ENCODE measurements at regions not wholly inside any gene's neighbourhood (a gene's known extent, or its start where the extent isn't known, plus 50 kb on each side); places are given as distances from the start of the nearest gene placed in this dataset.

- no peaks in the 10 kb centered on the region for H3K36me3 ChIP-seq (ENCODE audit: insufficient read depth)
- H3K27ac ChIP-seq, result no peak overlapping the region
- H4K20me1 ChIP-seq (ENCODE audit: insufficient read depth), result no peaks in the 10 kb centered on the region
- no peak overlapping the region for H2AFZ ChIP-seq (ENCODE audit: low read depth)
- H3K27me3 ChIP-seq (ENCODE audit: insufficient read depth, low read depth), result no peaks in the 10 kb centered on the region
- no peak for TF ChIP-seq CTCF (conservative IDR thresholded peaks at IDR 0.05; ENCODE audit: low read depth, low read length)
- no peak overlapping the region for H3K4me2 ChIP-seq
- H3K9ac ChIP-seq, result no peak overlapping the region
- H3K4me3 ChIP-seq (IDR thresholded peaks at IDR 0.05; ENCODE audit: insufficient read depth, low read depth, low read length), result no peak overlapping the region
- H3K79me2 ChIP-seq (ENCODE audit: insufficient read depth, low read depth), result no peaks in the 10 kb centered on the region
- H3K4me1 ChIP-seq (ENCODE audit: low read depth, poor library complexity, severe bottlenecking), result no peaks in the 10 kb centered on the region
These were observed 200.4 kb downstream of the FOXD2 start for GRCh38 chr1:47638240-47638639.

- H3K36me3 ChIP-seq (ENCODE audit: insufficient read depth), result no peaks in the 10 kb centered on the region
- no peak overlapping the region for H3K27ac ChIP-seq
- no peaks in the 10 kb centered on the region for H4K20me1 ChIP-seq (ENCODE audit: insufficient read depth)
- H3K9ac ChIP-seq, result no peak overlapping the region
- no peak overlapping the region for H3K4me3 ChIP-seq (IDR thresholded peaks at IDR 0.05; ENCODE audit: insufficient read depth, low read depth, low read length)
- no peak overlapping the region for H3K4me2 ChIP-seq
- H3K79me2 ChIP-seq (ENCODE audit: insufficient read depth, low read depth), result no peaks in the 10 kb centered on the region
- H3K27me3 ChIP-seq (ENCODE audit: insufficient read depth, low read depth), result no peaks in the 10 kb centered on the region
- H2AFZ ChIP-seq (ENCODE audit: low read depth), result no peak overlapping the region
- no peak for TF ChIP-seq CTCF (conservative IDR thresholded peaks at IDR 0.05; ENCODE audit: low read depth, low read length)
- no peaks in the 10 kb centered on the region for H3K4me1 ChIP-seq (ENCODE audit: low read depth, poor library complexity, severe bottlenecking)
These were observed 200.9 kb downstream of the FOXD2 start for GRCh38 chr1:47638713-47639112.

- H3K79me2 ChIP-seq (ENCODE audit: insufficient read depth, low read depth), result no peaks in the 10 kb centered on the region
- no peak overlapping the region for H3K9ac ChIP-seq
- H4K20me1 ChIP-seq (ENCODE audit: insufficient read depth), result no peaks in the 10 kb centered on the region
- no peaks in the 10 kb centered on the region for H3K36me3 ChIP-seq (ENCODE audit: insufficient read depth)
- H3K4me2 ChIP-seq, result no peak overlapping the region
- no peak overlapping the region for H3K27ac ChIP-seq
- H3K4me3 ChIP-seq (IDR thresholded peaks at IDR 0.05; ENCODE audit: insufficient read depth, low read depth, low read length), result no peak overlapping the region
- no peak overlapping the region for H2AFZ ChIP-seq (ENCODE audit: low read depth)
- H3K4me1 ChIP-seq (ENCODE audit: low read depth, poor library complexity, severe bottlenecking), result no peaks in the 10 kb centered on the region
- no peaks in the 10 kb centered on the region for H3K27me3 ChIP-seq (ENCODE audit: insufficient read depth, low read depth)
- no peak for TF ChIP-seq CTCF (conservative IDR thresholded peaks at IDR 0.05; ENCODE audit: low read depth, low read length)
These were observed 205.7 kb downstream of the FOXD2 start for GRCh38 chr1:47643306-47644211.

GRCh38 chr1:47644212-47644573 lies 206.3 kb downstream of the FOXD2 start:
- Histone ChIP-seq H3K4me3 (IDR thresholded peaks at IDR 0.05; ENCODE audit: insufficient read depth, low read depth, low read length) (no peak overlapping the region), H3K27me3 (ENCODE audit: insufficient read depth, low read depth) (no peaks in the 10 kb centered on the region)
- no peak for TF ChIP-seq CTCF (conservative IDR thresholded peaks at IDR 0.05; ENCODE audit: low read depth, low read length)

More at GRCh38 chr1:47644212-47644573, 206.3 kb downstream of the FOXD2 start:
- no peak overlapping the region for H2AFZ ChIP-seq (ENCODE audit: low read depth)
- H3K36me3 ChIP-seq (ENCODE audit: insufficient read depth), result no peaks in the 10 kb centered on the region
- no peak overlapping the region for H3K9ac ChIP-seq
- H4K20me1 ChIP-seq (ENCODE audit: insufficient read depth), result no peaks in the 10 kb centered on the region
- H3K4me1 ChIP-seq (ENCODE audit: low read depth, poor library complexity, severe bottlenecking), result no peaks in the 10 kb centered on the region
- H3K4me2 ChIP-seq, result no peak overlapping the region
- H3K27ac ChIP-seq, result no peak overlapping the region
- H3K79me2 ChIP-seq (ENCODE audit: insufficient read depth, low read depth), result no peaks in the 10 kb centered on the region
